Neural cell (in vitro differentiated cells): ENCODE measurements at regions not wholly inside any gene's neighbourhood (a gene's known extent, or its start where the extent isn't known, plus 50 kb on each side); places are given as distances from the start of the nearest gene placed in this dataset.

Source experiments
- H2AFZ ChIP-seq: fragments of 200-600, 300-800 bp; sonication (generic), shearing (Covaris generic); 2 replicates; pipeline ENCODE4 v1.6.0; 2014; ENCODE audit warnings: low read depth, mild to moderate bottlenecking, antibody characterized with exemption, low read length, moderate library complexity
- H3F3A ChIP-seq: fragments of 200-600 bp; shearing (Covaris generic); 2 replicates; pipeline ENCODE4 v1.6.1; 2016; ENCODE audit warnings: mild to moderate bottlenecking, moderate library complexity, mixed read lengths, antibody characterized with exemption, low read length; ENCODE audit not compliant: insufficient read depth, poor library complexity, severe bottlenecking
- H3K27ac ChIP-seq: fragments of 200-600, 300-800 bp; sonication (generic), shearing (Covaris generic); 2 replicates; pipeline ENCODE4 v1.5.1; 2014; ENCODE audit warnings: mild to moderate bottlenecking, low read length, moderate library complexity
- H3K27me3 ChIP-seq: fragments of 300-800, 200-600 bp; sonication (generic), shearing (Covaris generic); 2 replicates; pipeline ENCODE4 v1.6.0; 2014; ENCODE audit warnings: mild to moderate bottlenecking, low read depth, low read length, moderate library complexity; ENCODE audit not compliant: insufficient read depth
- H3K36me3 ChIP-seq: fragments of 300-800, 200-600 bp; sonication (generic), shearing (Covaris generic); 2 replicates; pipeline ENCODE4 v1.5.1; 2014; ENCODE audit warnings: mild to moderate bottlenecking, antibody characterized with exemption, low read length, moderate library complexity; ENCODE audit not compliant: insufficient read depth
- H3K4me2 ChIP-seq: fragments of 300-800, 200-600 bp; sonication (generic), shearing (Covaris generic); 2 replicates; pipeline ENCODE4 v1.6.0; 2014; ENCODE audit warnings: mild to moderate bottlenecking, low read length
- H3K4me3 ChIP-seq: fragments of 300-800, 200-600 bp; sonication (generic), shearing (Covaris generic); 2 replicates; pipeline ENCODE4 v1.5.1; 2014; ENCODE audit warnings: mild to moderate bottlenecking, low read length, moderate library complexity
- H3K79me2 ChIP-seq: fragments of 200-600 bp; shearing (Covaris generic); replicated peaks from 2 replicates; pipeline ENCODE4 v1.6.0; 2014; ENCODE audit warnings: mild to moderate bottlenecking, low read length, moderate library complexity; ENCODE audit not compliant: insufficient read depth
- H3K9ac ChIP-seq: fragments of 300-800, 200-600 bp; sonication (generic), shearing (Covaris generic); 2 replicates; pipeline ENCODE4 v1.6.1; 2016; ENCODE audit warnings: mild to moderate bottlenecking, low read length, mixed read lengths
- H3K9me2 ChIP-seq: fragments of 200-600 bp; shearing (Covaris generic); 2 replicates; pipeline ENCODE4 v1.6.1; 2016; ENCODE audit warnings: mild to moderate bottlenecking, low read length, mixed read lengths; ENCODE audit not compliant: insufficient read depth
- H3K9me3 ChIP-seq: fragments of 200-600, 300-800 bp; sonication (generic), shearing (Covaris generic); 2 replicates; pipeline ENCODE4 v1.6.1; 2016; ENCODE audit warnings: mild to moderate bottlenecking, mixed run types, low read length, moderate library complexity, mixed read lengths
- H4K20me1 ChIP-seq: fragments of 200-600 bp; shearing (Covaris generic); 2 replicates; pipeline ENCODE4 v1.6.1; 2016; ENCODE audit warnings: mild to moderate bottlenecking, mixed run types; ENCODE audit not compliant: insufficient read depth
- EP300 ChIP-seq: fragments of 450-650 bp; conservative IDR thresholded peaks from 2 replicates; pipeline ENCODE4 v1.6.1; 2014; ENCODE audit warnings: antibody characterized with exemption, mild to moderate bottlenecking, moderate library complexity; ENCODE audit not compliant: poor library complexity, severe bottlenecking
- EZH2 ChIP-seq: fragments of 200-600, 300-800 bp; shearing (Covaris generic), sonication (generic); IDR thresholded peaks from 2 replicates; pipeline ENCODE4 v1.6.1; 2014; ENCODE audit warnings: antibody characterized with exemption, low read length, borderline replicate concordance, mild to moderate bottlenecking; ENCODE audit not compliant: insufficient read depth, poor library complexity, severe bottlenecking
- MXI1 ChIP-seq: fragments of 450-650 bp; conservative IDR thresholded peaks from 2 replicates; pipeline ENCODE4 v1.6.1; 2014; ENCODE audit warnings: antibody characterized with exemption, mild to moderate bottlenecking; ENCODE audit not compliant: poor library complexity, severe bottlenecking
- POLR2AphosphoS5 ChIP-seq: IDR thresholded peaks from 2 replicates; pipeline ENCODE4 v1.6.1; 2012
- RAD21 ChIP-seq: fragments of 450-650 bp; conservative IDR thresholded peaks from 2 replicates; pipeline ENCODE4 v1.6.1; 2014; ENCODE audit warnings: antibody characterized with exemption, mild to moderate bottlenecking, moderate library complexity
- SMC3 ChIP-seq: fragments of 450-650 bp; conservative IDR thresholded peaks from 2 replicates; pipeline ENCODE4 v1.6.1; 2014; ENCODE audit warnings: antibody characterized with exemption, mild to moderate bottlenecking, moderate library complexity; ENCODE audit not compliant: poor library complexity
- TAF1 ChIP-seq: IDR thresholded peaks from 2 replicates; pipeline ENCODE4 v1.6.1; 2012; ENCODE audit warnings: low read depth
- TF ChIP-seq, protein P1 (sequence below): IDR thresholded peaks from 2 replicates; pipeline ENCODE4 v1.6.1; 2012; ENCODE audit warnings: borderline replicate concordance
- TF ChIP-seq, protein P2 (sequence below): fragments of 450-650 bp; IDR thresholded peaks from 2 replicates; pipeline ENCODE4 v1.5.1; 2014; ENCODE audit warnings: antibody characterized with exemption, mild to moderate bottlenecking, moderate library complexity; ENCODE audit not compliant: poor library complexity, severe bottlenecking

DNA sequence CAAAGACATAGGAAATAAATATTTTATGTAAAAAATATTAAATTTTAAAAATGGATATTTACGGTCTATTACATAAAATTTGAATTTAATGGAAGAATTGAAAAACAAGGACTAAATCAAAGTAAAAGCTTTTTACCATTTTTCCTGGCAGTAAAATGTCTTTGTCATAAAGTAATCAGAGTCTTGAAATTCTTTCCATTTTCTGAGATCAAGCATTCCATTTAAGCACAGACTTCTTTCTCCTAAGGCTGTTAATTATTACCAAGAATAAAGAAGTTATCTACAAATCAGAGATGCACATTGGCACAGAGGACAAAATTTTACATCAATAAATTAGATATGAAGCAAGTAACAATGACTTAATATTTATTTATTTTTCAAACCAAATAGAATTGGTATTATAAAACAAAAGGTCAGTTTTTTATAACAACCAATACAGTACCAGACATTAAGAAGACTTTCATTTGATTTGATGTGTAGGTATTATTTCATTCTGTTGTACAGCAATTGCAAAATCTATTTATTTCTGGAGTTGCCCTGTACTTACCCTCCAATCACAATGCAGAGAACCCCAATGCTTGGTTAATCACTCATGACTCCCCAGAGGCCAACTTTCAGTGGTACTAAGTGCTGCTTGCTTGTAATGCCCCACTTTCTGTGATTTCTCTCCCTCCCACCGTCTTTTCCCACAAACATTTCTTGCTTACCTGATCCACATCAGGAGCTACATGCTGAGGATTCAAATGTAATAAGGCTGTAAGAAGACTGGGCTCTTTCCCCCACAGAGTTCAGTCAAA, 254.6 kb downstream of the GASK1B start:
- Histone ChIP-seq H3K79me2 (no peaks in the 10 kb centered on the region), H3K27me3 (no peaks in the 10 kb centered on the region), H3K36me3 (no peaks in the 10 kb centered on the region), H3K4me3 (no peak overlapping the region), H3K9me3 (no peaks in the 10 kb centered on the region), H3K27ac (no peak overlapping the region), H4K20me1 (no peaks in the 10 kb centered on the region), H2AFZ (no peak overlapping the region), H3K4me2 (no peak overlapping the region), H3K9me2 (no peaks in the 10 kb centered on the region), H3F3A (no peaks in the 10 kb centered on the region), H3K9ac (no peak overlapping the region)
- TF ChIP-seq, protein P1, sequence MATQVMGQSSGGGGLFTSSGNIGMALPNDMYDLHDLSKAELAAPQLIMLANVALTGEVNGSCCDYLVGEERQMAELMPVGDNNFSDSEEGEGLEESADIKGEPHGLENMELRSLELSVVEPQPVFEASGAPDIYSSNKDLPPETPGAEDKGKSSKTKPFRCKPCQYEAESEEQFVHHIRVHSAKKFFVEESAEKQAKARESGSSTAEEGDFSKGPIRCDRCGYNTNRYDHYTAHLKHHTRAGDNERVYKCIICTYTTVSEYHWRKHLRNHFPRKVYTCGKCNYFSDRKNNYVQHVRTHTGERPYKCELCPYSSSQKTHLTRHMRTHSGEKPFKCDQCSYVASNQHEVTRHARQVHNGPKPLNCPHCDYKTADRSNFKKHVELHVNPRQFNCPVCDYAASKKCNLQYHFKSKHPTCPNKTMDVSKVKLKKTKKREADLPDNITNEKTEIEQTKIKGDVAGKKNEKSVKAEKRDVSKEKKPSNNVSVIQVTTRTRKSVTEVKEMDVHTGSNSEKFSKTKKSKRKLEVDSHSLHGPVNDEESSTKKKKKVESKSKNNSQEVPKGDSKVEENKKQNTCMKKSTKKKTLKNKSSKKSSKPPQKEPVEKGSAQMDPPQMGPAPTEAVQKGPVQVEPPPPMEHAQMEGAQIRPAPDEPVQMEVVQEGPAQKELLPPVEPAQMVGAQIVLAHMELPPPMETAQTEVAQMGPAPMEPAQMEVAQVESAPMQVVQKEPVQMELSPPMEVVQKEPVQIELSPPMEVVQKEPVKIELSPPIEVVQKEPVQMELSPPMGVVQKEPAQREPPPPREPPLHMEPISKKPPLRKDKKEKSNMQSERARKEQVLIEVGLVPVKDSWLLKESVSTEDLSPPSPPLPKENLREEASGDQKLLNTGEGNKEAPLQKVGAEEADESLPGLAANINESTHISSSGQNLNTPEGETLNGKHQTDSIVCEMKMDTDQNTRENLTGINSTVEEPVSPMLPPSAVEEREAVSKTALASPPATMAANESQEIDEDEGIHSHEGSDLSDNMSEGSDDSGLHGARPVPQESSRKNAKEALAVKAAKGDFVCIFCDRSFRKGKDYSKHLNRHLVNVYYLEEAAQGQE: no peak
- TF ChIP-seq RAD21: no peak
- no peak for TF ChIP-seq EZH2
- TF ChIP-seq POLR2AphosphoS5: no peak
- no peak for TF ChIP-seq MXI1
- no peak for TF ChIP-seq EP300
- TF ChIP-seq, protein P2, sequence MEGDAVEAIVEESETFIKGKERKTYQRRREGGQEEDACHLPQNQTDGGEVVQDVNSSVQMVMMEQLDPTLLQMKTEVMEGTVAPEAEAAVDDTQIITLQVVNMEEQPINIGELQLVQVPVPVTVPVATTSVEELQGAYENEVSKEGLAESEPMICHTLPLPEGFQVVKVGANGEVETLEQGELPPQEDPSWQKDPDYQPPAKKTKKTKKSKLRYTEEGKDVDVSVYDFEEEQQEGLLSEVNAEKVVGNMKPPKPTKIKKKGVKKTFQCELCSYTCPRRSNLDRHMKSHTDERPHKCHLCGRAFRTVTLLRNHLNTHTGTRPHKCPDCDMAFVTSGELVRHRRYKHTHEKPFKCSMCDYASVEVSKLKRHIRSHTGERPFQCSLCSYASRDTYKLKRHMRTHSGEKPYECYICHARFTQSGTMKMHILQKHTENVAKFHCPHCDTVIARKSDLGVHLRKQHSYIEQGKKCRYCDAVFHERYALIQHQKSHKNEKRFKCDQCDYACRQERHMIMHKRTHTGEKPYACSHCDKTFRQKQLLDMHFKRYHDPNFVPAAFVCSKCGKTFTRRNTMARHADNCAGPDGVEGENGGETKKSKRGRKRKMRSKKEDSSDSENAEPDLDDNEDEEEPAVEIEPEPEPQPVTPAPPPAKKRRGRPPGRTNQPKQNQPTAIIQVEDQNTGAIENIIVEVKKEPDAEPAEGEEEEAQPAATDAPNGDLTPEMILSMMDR: no peak
- TF ChIP-seq SMC3: no peak

DNA sequence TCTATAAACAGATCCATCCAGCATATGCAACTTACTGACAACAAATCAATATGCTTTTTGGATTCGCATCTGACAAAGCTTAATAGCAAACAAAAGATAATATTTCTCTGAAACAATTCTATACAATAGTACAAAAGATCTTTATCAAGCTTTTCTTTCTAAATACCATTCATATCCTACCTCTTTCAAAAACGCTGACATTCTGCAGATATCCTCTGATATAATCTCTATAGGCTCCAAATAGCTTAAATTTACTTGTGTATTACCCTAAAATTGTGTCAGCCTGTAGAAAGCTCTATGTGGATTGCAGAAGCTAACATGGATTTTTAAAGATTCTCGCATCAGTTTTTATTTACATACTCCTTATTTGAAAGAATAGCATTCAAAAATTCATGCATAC, 260.6 kb downstream of the GASK1B start:
- Histone ChIP-seq H3F3A (no peaks in the 10 kb centered on the region), H3K27ac (no peak overlapping the region), H3K9ac (no peak overlapping the region), H3K4me2 (no peak overlapping the region), H3K27me3 (no peaks in the 10 kb centered on the region), H2AFZ (no peak overlapping the region), H3K79me2 (no peaks in the 10 kb centered on the region), H3K4me3 (no peak overlapping the region), H3K9me3 (no peaks in the 10 kb centered on the region), H3K36me3 (no peaks in the 10 kb centered on the region), H3K9me2 (no peaks in the 10 kb centered on the region), H4K20me1 (no peaks in the 10 kb centered on the region)
- TF ChIP-seq RAD21: no peak
- TF ChIP-seq, protein P2: no peak
- TF ChIP-seq MXI1: no peak
- no peak for TF ChIP-seq EZH2
- TF ChIP-seq SMC3: no peak
- TF ChIP-seq POLR2AphosphoS5: no peak
- TF ChIP-seq, protein P1: no peak
- TF ChIP-seq TAF1: no peak
- TF ChIP-seq EP300: no peak
